Neural cell (in vitro differentiated cells): ENCODE measurements at regions not wholly inside any gene's neighbourhood (a gene's known extent, or its start where the extent isn't known, plus 50 kb on each side); places are given as distances from the start of the nearest gene placed in this dataset.

Experiments
- H2AFZ ChIP-seq: fragments of 200-600, 300-800 bp; sonication (generic), shearing (Covaris generic); 2 replicates; pipeline ENCODE4 v1.6.0; 2014; ENCODE audit warnings: low read depth, mild to moderate bottlenecking, antibody characterized with exemption, low read length, moderate library complexity
- H3F3A ChIP-seq: fragments of 200-600 bp; shearing (Covaris generic); 2 replicates; pipeline ENCODE4 v1.6.1; 2016; ENCODE audit warnings: mild to moderate bottlenecking, moderate library complexity, mixed read lengths, antibody characterized with exemption, low read length; ENCODE audit not compliant: insufficient read depth, poor library complexity, severe bottlenecking
- H3K27ac ChIP-seq: fragments of 200-600, 300-800 bp; sonication (generic), shearing (Covaris generic); 2 replicates; pipeline ENCODE4 v1.5.1; 2014; ENCODE audit warnings: mild to moderate bottlenecking, low read length, moderate library complexity
- H3K27me3 ChIP-seq: fragments of 300-800, 200-600 bp; sonication (generic), shearing (Covaris generic); 2 replicates; pipeline ENCODE4 v1.6.0; 2014; ENCODE audit warnings: mild to moderate bottlenecking, low read depth, low read length, moderate library complexity; ENCODE audit not compliant: insufficient read depth
- H3K36me3 ChIP-seq: fragments of 300-800, 200-600 bp; sonication (generic), shearing (Covaris generic); 2 replicates; pipeline ENCODE4 v1.5.1; 2014; ENCODE audit warnings: mild to moderate bottlenecking, antibody characterized with exemption, low read length, moderate library complexity; ENCODE audit not compliant: insufficient read depth
- H3K4me2 ChIP-seq: fragments of 300-800, 200-600 bp; sonication (generic), shearing (Covaris generic); 2 replicates; pipeline ENCODE4 v1.6.0; 2014; ENCODE audit warnings: mild to moderate bottlenecking, low read length
- H3K4me3 ChIP-seq: fragments of 300-800, 200-600 bp; sonication (generic), shearing (Covaris generic); 2 replicates; pipeline ENCODE4 v1.5.1; 2014; ENCODE audit warnings: mild to moderate bottlenecking, low read length, moderate library complexity
- H3K79me2 ChIP-seq: fragments of 200-600 bp; shearing (Covaris generic); replicated peaks from 2 replicates; pipeline ENCODE4 v1.6.0; 2014; ENCODE audit warnings: mild to moderate bottlenecking, low read length, moderate library complexity; ENCODE audit not compliant: insufficient read depth
- H3K9ac ChIP-seq: fragments of 300-800, 200-600 bp; sonication (generic), shearing (Covaris generic); 2 replicates; pipeline ENCODE4 v1.6.1; 2016; ENCODE audit warnings: mild to moderate bottlenecking, low read length, mixed read lengths
- H3K9me2 ChIP-seq: fragments of 200-600 bp; shearing (Covaris generic); 2 replicates; pipeline ENCODE4 v1.6.1; 2016; ENCODE audit warnings: mild to moderate bottlenecking, low read length, mixed read lengths; ENCODE audit not compliant: insufficient read depth
- H3K9me3 ChIP-seq: fragments of 200-600, 300-800 bp; sonication (generic), shearing (Covaris generic); 2 replicates; pipeline ENCODE4 v1.6.1; 2016; ENCODE audit warnings: mild to moderate bottlenecking, mixed run types, low read length, moderate library complexity, mixed read lengths
- H4K20me1 ChIP-seq: fragments of 200-600 bp; shearing (Covaris generic); 2 replicates; pipeline ENCODE4 v1.6.1; 2016; ENCODE audit warnings: mild to moderate bottlenecking, mixed run types; ENCODE audit not compliant: insufficient read depth
- CTCF ChIP-seq: fragments of 450-650 bp; IDR thresholded peaks from 2 replicates; pipeline ENCODE4 v1.5.1; 2014; ENCODE audit warnings: antibody characterized with exemption, mild to moderate bottlenecking, moderate library complexity; ENCODE audit not compliant: poor library complexity, severe bottlenecking
- EP300 ChIP-seq: fragments of 450-650 bp; conservative IDR thresholded peaks from 2 replicates; pipeline ENCODE4 v1.6.1; 2014; ENCODE audit warnings: antibody characterized with exemption, mild to moderate bottlenecking, moderate library complexity; ENCODE audit not compliant: poor library complexity, severe bottlenecking
- EZH2 ChIP-seq: fragments of 200-600, 300-800 bp; shearing (Covaris generic), sonication (generic); IDR thresholded peaks from 2 replicates; pipeline ENCODE4 v1.6.1; 2014; ENCODE audit warnings: antibody characterized with exemption, low read length, borderline replicate concordance, mild to moderate bottlenecking; ENCODE audit not compliant: insufficient read depth, poor library complexity, severe bottlenecking
- MXI1 ChIP-seq: fragments of 450-650 bp; conservative IDR thresholded peaks from 2 replicates; pipeline ENCODE4 v1.6.1; 2014; ENCODE audit warnings: antibody characterized with exemption, mild to moderate bottlenecking; ENCODE audit not compliant: poor library complexity, severe bottlenecking
- POLR2AphosphoS5 ChIP-seq: IDR thresholded peaks from 2 replicates; pipeline ENCODE4 v1.6.1; 2012
- RAD21 ChIP-seq: fragments of 450-650 bp; conservative IDR thresholded peaks from 2 replicates; pipeline ENCODE4 v1.6.1; 2014; ENCODE audit warnings: antibody characterized with exemption, mild to moderate bottlenecking, moderate library complexity
- REST ChIP-seq: IDR thresholded peaks from 2 replicates; pipeline ENCODE4 v1.6.1; 2012; ENCODE audit warnings: borderline replicate concordance
- SMC3 ChIP-seq: fragments of 450-650 bp; conservative IDR thresholded peaks from 2 replicates; pipeline ENCODE4 v1.6.1; 2014; ENCODE audit warnings: antibody characterized with exemption, mild to moderate bottlenecking, moderate library complexity; ENCODE audit not compliant: poor library complexity
- TAF1 ChIP-seq: IDR thresholded peaks from 2 replicates; pipeline ENCODE4 v1.6.1; 2012; ENCODE audit warnings: low read depth

- no peaks in the 10 kb centered on the region for H3F3A ChIP-seq
- TF ChIP-seq TAF1: no peak
- TF ChIP-seq SMC3: no peak
- no peak for TF ChIP-seq EZH2
- no peak for TF ChIP-seq MXI1
- TF ChIP-seq POLR2AphosphoS5: no peak
- no peak for TF ChIP-seq REST
- no peak for TF ChIP-seq EP300
- TF ChIP-seq RAD21: no peak
- TF ChIP-seq CTCF: no peak
- no peak overlapping the region for H3K27ac ChIP-seq
- H3K79me2 ChIP-seq: no peaks in the 10 kb centered on the region
- no peak overlapping the region for H3K4me2 ChIP-seq
- no peaks in the 10 kb centered on the region for H3K9me2 ChIP-seq
- H4K20me1 ChIP-seq: no peaks in the 10 kb centered on the region
- H3K9me3 ChIP-seq: no peaks in the 10 kb centered on the region
- H3K27me3 ChIP-seq: no peaks in the 10 kb centered on the region
- no peak overlapping the region for H3K9ac ChIP-seq
- no peak overlapping the region for H3K4me3 ChIP-seq
- no peaks in the 10 kb centered on the region for H3K36me3 ChIP-seq
- no peak overlapping the region for H2AFZ ChIP-seq
Observed at GRCh38 chr13:77383097-77383496, 56.2 kb upstream of the MYCBP2 start.

- no peaks in the 10 kb centered on the region for H3K9me2 ChIP-seq
- H2AFZ ChIP-seq: no peak overlapping the region
- H3K4me2 ChIP-seq: no peak overlapping the region
- H3K79me2 ChIP-seq: no peaks in the 10 kb centered on the region
- no peak overlapping the region for H3K4me3 ChIP-seq
- no peak overlapping the region for H3K9ac ChIP-seq
- no peaks in the 10 kb centered on the region for H3F3A ChIP-seq
- no peak for TF ChIP-seq EP300
- no peak for TF ChIP-seq EZH2
- TF ChIP-seq POLR2AphosphoS5: no peak
- TF ChIP-seq TAF1: no peak
- TF ChIP-seq RAD21: no peak
- TF ChIP-seq REST: no peak
- TF ChIP-seq SMC3: no peak
- TF ChIP-seq MXI1: no peak
- TF ChIP-seq CTCF: no peak
- no peaks in the 10 kb centered on the region for H3K9me3 ChIP-seq
- H3K36me3 ChIP-seq: no peaks in the 10 kb centered on the region
- H4K20me1 ChIP-seq: no peaks in the 10 kb centered on the region
- H3K27ac ChIP-seq: no peak overlapping the region
- H3K27me3 ChIP-seq: no peaks in the 10 kb centered on the region
Observed at GRCh38 chr13:77381059-77381458, 54.2 kb upstream of the MYCBP2 start.
